Keratinocyte (primary cell): ENCODE measurements at regions not wholly inside any gene's neighbourhood (a gene's known extent, or its start where the extent isn't known, plus 50 kb on each side); places are given as distances from the start of the nearest gene placed in this dataset.

Experiments used
- EZH2 ChIP-seq: IDR thresholded peaks from one replicate; pipeline ENCODE4 v1.6.1; 2012; ENCODE audit warnings: inconsistent platforms, mild to moderate bottlenecking, low read length, moderate library complexity
- TF ChIP-seq, protein P1 (sequence below), 3 experiments: IDR thresholded peaks in 1 of 3; conservative IDR thresholded peaks in 1 of 3; optimal IDR thresholded peaks in 1 of 3; 2 replicates in 2 of 3; 3 replicates in 1 of 3; pipeline versions ENCODE3 to v1.5.1; 2011; ENCODE audit warnings: low read length in 3 of 3, mild to moderate bottlenecking in 3 of 3, moderate library complexity in 2 of 3, control low read depth in 1 of 3, inconsistent platforms in 1 of 3; ENCODE audit not compliant: insufficient read depth in 2 of 3; ENCODE audit errors: extremely low read depth in 1 of 3

GRCh38 chr1:83097715-83098114 is 901.2 kb downstream of the TTLL7 start:
- TF ChIP-seq, protein P1, sequence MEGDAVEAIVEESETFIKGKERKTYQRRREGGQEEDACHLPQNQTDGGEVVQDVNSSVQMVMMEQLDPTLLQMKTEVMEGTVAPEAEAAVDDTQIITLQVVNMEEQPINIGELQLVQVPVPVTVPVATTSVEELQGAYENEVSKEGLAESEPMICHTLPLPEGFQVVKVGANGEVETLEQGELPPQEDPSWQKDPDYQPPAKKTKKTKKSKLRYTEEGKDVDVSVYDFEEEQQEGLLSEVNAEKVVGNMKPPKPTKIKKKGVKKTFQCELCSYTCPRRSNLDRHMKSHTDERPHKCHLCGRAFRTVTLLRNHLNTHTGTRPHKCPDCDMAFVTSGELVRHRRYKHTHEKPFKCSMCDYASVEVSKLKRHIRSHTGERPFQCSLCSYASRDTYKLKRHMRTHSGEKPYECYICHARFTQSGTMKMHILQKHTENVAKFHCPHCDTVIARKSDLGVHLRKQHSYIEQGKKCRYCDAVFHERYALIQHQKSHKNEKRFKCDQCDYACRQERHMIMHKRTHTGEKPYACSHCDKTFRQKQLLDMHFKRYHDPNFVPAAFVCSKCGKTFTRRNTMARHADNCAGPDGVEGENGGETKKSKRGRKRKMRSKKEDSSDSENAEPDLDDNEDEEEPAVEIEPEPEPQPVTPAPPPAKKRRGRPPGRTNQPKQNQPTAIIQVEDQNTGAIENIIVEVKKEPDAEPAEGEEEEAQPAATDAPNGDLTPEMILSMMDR (optimal IDR thresholded peaks at IDR 0.05 in 1 of 3, IDR thresholded peaks at IDR 0.05 in 1 of 3, conservative IDR thresholded peaks at IDR 0.05 in 1 of 3; ENCODE audit: extremely low read depth in 1 of 3, insufficient read depth in 2 of 3, low read length in 3 of 3) = no peak
- TF ChIP-seq EZH2 = no peak
